H1 (cell line): ENCODE measurements at regions not wholly inside any gene's neighbourhood (a gene's known extent, or its start where the extent isn't known, plus 50 kb on each side); places are given as distances from the start of the nearest gene placed in this dataset.

ENCODE experiments used
- CTCF ChIA-PET: fragments of 300-600 bp; sonication (Branson Sonifier 250); formaldehyde crosslinking; loops from one replicate; lab custom pipeline; 2021; ENCODE audit not compliant: partially characterized antibody; lab: Charles Lee
- POLR2A ChIA-PET: fragments of 300-600 bp; sonication (Branson Sonifier 250); formaldehyde crosslinking; loops from one replicate; lab custom pipeline; 2021; ENCODE audit warnings: inconsistent platforms; ENCODE audit not compliant: partially characterized antibody; lab: Charles Lee
- DNase-seq, 2 experiments: peaks; one replicate each; pipeline versions ENCODE4 v3.0.0 to v3.0.0-alpha.2; 2010 to 2022; ENCODE audit warnings: low spot score in 2 of 2, low read depth in 1 of 2, mixed read lengths in 1 of 2
- FAIRE-seq: peaks from 2 replicates; lab custom pipeline; 2011; peaks lifted over from hg19 to GRCh38; lab: Jason Lieb, UNC
- H2AFZ ChIP-seq: 2 replicates; pipeline ENCODE4 v1.8.1; 2012; ENCODE audit warnings: low read length, inconsistent platforms
- H2AK5ac ChIP-seq: 2 replicates; pipeline ENCODE4 v1.6.1; 2013; ENCODE audit warnings: low read depth, low read length
- H2BK120ac ChIP-seq: replicated peaks from 2 replicates; pipeline ENCODE3; 2013; ENCODE audit warnings: low read depth, low read length, inconsistent platforms
- H2BK12ac ChIP-seq: 2 replicates; pipeline ENCODE4 v1.6.1; 2013; ENCODE audit warnings: low read depth, low read length
- H2BK15ac ChIP-seq: 2 replicates; pipeline ENCODE4 v1.6.1; 2013; ENCODE audit warnings: low read length
- H2BK20ac ChIP-seq: 2 replicates; pipeline ENCODE4 v1.6.1; 2013; ENCODE audit warnings: low read length
- H2BK5ac ChIP-seq: 2 replicates; pipeline ENCODE4 v1.6.1; 2013; ENCODE audit warnings: low read depth, low read length
- H3K14ac ChIP-seq: 2 replicates; pipeline ENCODE4 v1.6.1; 2013; ENCODE audit warnings: inconsistent platforms; ENCODE audit not compliant: insufficient read length
- H3K18ac ChIP-seq: 2 replicates; pipeline ENCODE4 v1.6.1; 2013; ENCODE audit warnings: low read length; ENCODE audit errors: extremely low read depth
- H3K23ac ChIP-seq: 2 replicates; pipeline ENCODE4 v1.6.1; 2013; ENCODE audit warnings: inconsistent platforms; ENCODE audit not compliant: insufficient read length
- H3K23me2 ChIP-seq: 2 replicates; pipeline ENCODE4 v1.6.1; 2013; ENCODE audit warnings: low read depth, low read length
- H3K27ac ChIP-seq: 2 replicates; pipeline ENCODE4 v1.6.1; 2011; ENCODE audit warnings: low read depth, low read length, inconsistent platforms
- H3K27me3 ChIP-seq, 4 experiments: replicated peaks in 1 of 4; 1 replicate in 1 of 4; 2 replicates in 3 of 4; pipeline versions ENCODE4 v1.6.1 to v1.8.1; 2011 to 2013; ENCODE audit warnings: low read length in 3 of 4, mild to moderate bottlenecking in 3 of 4, inconsistent platforms in 2 of 4, mixed read lengths in 2 of 4, moderate library complexity in 1 of 4; ENCODE audit not compliant: control insufficient read depth in 3 of 4, insufficient read depth in 3 of 4; ENCODE audit errors: extremely low read depth in 1 of 4
- H3K36me3 ChIP-seq, 4 experiments: 2 replicates each; pipeline versions ENCODE4 v1.6.1 to v1.8.1; 2011 to 2013; ENCODE audit warnings: mild to moderate bottlenecking in 4 of 4, low read length in 3 of 4, moderate library complexity in 2 of 4, control low read depth in 1 of 4, inconsistent platforms in 1 of 4; ENCODE audit not compliant: insufficient read depth in 4 of 4, control insufficient read depth in 2 of 4
- H3K4ac ChIP-seq: replicated peaks from 2 replicates; pipeline ENCODE3; 2013; ENCODE audit warnings: low read length, low read depth, mixed read lengths, inconsistent platforms; ENCODE audit not compliant: insufficient read length
- H3K4me1 ChIP-seq, 4 experiments: replicated peaks in 1 of 4; 1 replicate in 1 of 4; 2 replicates in 3 of 4; pipeline versions ENCODE4 v1.6.1 to v1.8.1; 2011 to 2013; ENCODE audit warnings: low read length in 3 of 4, inconsistent platforms in 2 of 4, mixed read lengths in 1 of 4; ENCODE audit not compliant: insufficient read depth in 4 of 4, control insufficient read depth in 3 of 4
- H3K4me2 ChIP-seq, 2 experiments: 2 replicates each; pipeline versions ENCODE4 v1.6.1 to v1.8.1; 2011 to 2013; ENCODE audit warnings: low read depth in 2 of 2, low read length in 2 of 2, control low read depth in 1 of 2, inconsistent platforms in 1 of 2, mild to moderate bottlenecking in 1 of 2; ENCODE audit not compliant: insufficient read depth in 1 of 2
- H3K4me3 ChIP-seq, 4 experiments: fragments of 200-600, 300-600 bp in 1 of 4; sonication (generic), shearing (Covaris generic), sonication (Bioruptor Twin) in 1 of 4; 2 replicates each; pipeline versions ENCODE4 v1.5.1 to v1.8.1; 2011 to 2016; ENCODE audit warnings: low read length in 4 of 4, low read depth in 3 of 4, control low read depth in 2 of 4, inconsistent platforms in 2 of 4, mild to moderate bottlenecking in 2 of 4, mixed read lengths in 1 of 4, moderate library complexity in 1 of 4; ENCODE audit not compliant: insufficient read depth in 2 of 4; ENCODE audit errors: extremely low read depth in 1 of 4
- H3K56ac ChIP-seq: replicated peaks from 2 replicates; pipeline ENCODE3; 2013; ENCODE audit warnings: low read depth, mild to moderate bottlenecking, mixed read lengths, low read length, inconsistent platforms; ENCODE audit not compliant: insufficient read length
- H3K79me1 ChIP-seq: 2 replicates; pipeline ENCODE4 v1.6.1; 2013; ENCODE audit warnings: low read depth, low read length, control low read depth
- H3K79me2 ChIP-seq, 2 experiments: 2 replicates each; pipeline versions ENCODE4 v1.6.1 to v1.8.1; 2012 to 2013; ENCODE audit warnings: low read length in 2 of 2, mild to moderate bottlenecking in 2 of 2, inconsistent platforms in 1 of 2; ENCODE audit not compliant: insufficient read depth in 2 of 2, control insufficient read depth in 1 of 2
- H3K9ac ChIP-seq, 4 experiments: replicated peaks in 1 of 4; 1 replicate in 1 of 4; 2 replicates in 3 of 4; pipeline versions ENCODE4 v1.6.1 to v1.8.1; 2011 to 2013; ENCODE audit warnings: low read depth in 3 of 4, low read length in 3 of 4, control low read depth in 2 of 4, mild to moderate bottlenecking in 2 of 4, moderate library complexity in 2 of 4, inconsistent platforms in 1 of 4; ENCODE audit errors: extremely low read depth in 1 of 4
- H3K9me3 ChIP-seq, 2 experiments: 2 replicates each; pipeline versions ENCODE4 v1.6.1 to v1.8.1; 2012 to 2013; ENCODE audit warnings: mild to moderate bottlenecking in 2 of 2, moderate library complexity in 2 of 2, control low read depth in 1 of 2, inconsistent platforms in 1 of 2, low read depth in 1 of 2, low read length in 1 of 2, mixed read lengths in 1 of 2; ENCODE audit not compliant: insufficient read depth in 2 of 2
- H4K20me1 ChIP-seq, 2 experiments: replicated peaks in 1 of 2; 2 replicates each; pipeline versions ENCODE3 to v1.8.1; 2011 to 2013; ENCODE audit warnings: inconsistent platforms in 2 of 2, low read length in 2 of 2, mild to moderate bottlenecking in 1 of 2; ENCODE audit not compliant: insufficient read depth in 2 of 2, control insufficient read depth in 1 of 2
- H4K5ac ChIP-seq: 2 replicates; pipeline ENCODE4 v1.6.1; 2013; ENCODE audit warnings: low read length, low read depth, mixed read lengths, inconsistent platforms; ENCODE audit not compliant: insufficient read length
- H4K8ac ChIP-seq: 2 replicates; pipeline ENCODE4 v1.8.0; 2013; ENCODE audit warnings: mild to moderate bottlenecking, moderate library complexity, low read length, inconsistent platforms; ENCODE audit not compliant: insufficient read depth; ENCODE audit errors: extremely low read depth
- H4K91ac ChIP-seq: replicated peaks from 2 replicates; pipeline ENCODE3; 2013; ENCODE audit warnings: low read length, mixed read lengths, inconsistent platforms; ENCODE audit not compliant: insufficient read length
- BACH1 ChIP-seq: IDR thresholded peaks from 2 replicates; pipeline ENCODE4 v1.6.1; 2012; ENCODE audit warnings: low read length, improper control_type of control experiment
- E2F6 ChIP-seq: IDR thresholded peaks from 2 replicates; pipeline ENCODE4 v1.6.1; 2012; ENCODE audit warnings: inconsistent platforms
- JUND ChIP-seq: IDR thresholded peaks from 2 replicates; pipeline ENCODE4 v1.6.1; 2011; ENCODE audit warnings: mild to moderate bottlenecking, improper control_type of control experiment, low read length
- KDM1A ChIP-seq: fragments of 200-600, 300-600 bp; sonication (generic); IDR thresholded peaks from 2 replicates; pipeline ENCODE4 v1.7.1; 2016; ENCODE audit warnings: mild to moderate bottlenecking, low read length, borderline replicate concordance
- NANOG ChIP-seq: IDR thresholded peaks from 2 replicates; pipeline ENCODE4 v1.6.1; 2011; ENCODE audit warnings: low read length, low read depth, mild to moderate bottlenecking, inconsistent platforms; ENCODE audit not compliant: insufficient read depth, poor library complexity, severe bottlenecking
- POLR2AphosphoS5 ChIP-seq: IDR thresholded peaks from 2 replicates; pipeline ENCODE4 v1.6.1; 2011; ENCODE audit warnings: low read depth, low read length
- RBBP5 ChIP-seq: IDR thresholded peaks from 2 replicates; pipeline ENCODE4 v1.7.1; 2012; ENCODE audit warnings: low read depth, mild to moderate bottlenecking, inconsistent platforms, low read length, moderate library complexity, borderline replicate concordance
- SAP30 ChIP-seq: fragments of 300-600 bp; sonication (generic); IDR thresholded peaks from 2 replicates; pipeline ENCODE4 v1.7.1; 2012; ENCODE audit warnings: low read length, moderate library complexity, mild to moderate bottlenecking, inconsistent platforms; ENCODE audit not compliant: insufficient read depth, insufficient replicate concordance
- TCF12 ChIP-seq: IDR thresholded peaks from 2 replicates; pipeline ENCODE4 v1.6.1; 2011; ENCODE audit warnings: low read depth, mild to moderate bottlenecking, low read length
- USF2 ChIP-seq: IDR thresholded peaks from 2 replicates; pipeline ENCODE4 v1.6.1; 2011; ENCODE audit warnings: low read length, improper control_type of control experiment
- WGBS, 2 experiments: shearing (Covaris generic) in 1 of 2; methylation state at CpG; one replicate each; pipeline versions ENCODE4 v1.1.6 to v1.1.7; 2013 to 2015; ENCODE audit warnings: low lambda C conversion rate in 2 of 2, mixed read lengths in 2 of 2, inconsistent platforms in 1 of 2, low coverage in 1 of 2, missing lambda C conversion rate in 1 of 2; ENCODE audit not compliant: insufficient replicate concordance in 2 of 2, insufficient coverage in 1 of 2, insufficient read length in 1 of 2; ENCODE audit errors: extremely low coverage in 1 of 2, missing lambda C conversion rate in 1 of 2; 5-methylcytosine and 5-hydroxymethylcytosine counted together

DNA sequence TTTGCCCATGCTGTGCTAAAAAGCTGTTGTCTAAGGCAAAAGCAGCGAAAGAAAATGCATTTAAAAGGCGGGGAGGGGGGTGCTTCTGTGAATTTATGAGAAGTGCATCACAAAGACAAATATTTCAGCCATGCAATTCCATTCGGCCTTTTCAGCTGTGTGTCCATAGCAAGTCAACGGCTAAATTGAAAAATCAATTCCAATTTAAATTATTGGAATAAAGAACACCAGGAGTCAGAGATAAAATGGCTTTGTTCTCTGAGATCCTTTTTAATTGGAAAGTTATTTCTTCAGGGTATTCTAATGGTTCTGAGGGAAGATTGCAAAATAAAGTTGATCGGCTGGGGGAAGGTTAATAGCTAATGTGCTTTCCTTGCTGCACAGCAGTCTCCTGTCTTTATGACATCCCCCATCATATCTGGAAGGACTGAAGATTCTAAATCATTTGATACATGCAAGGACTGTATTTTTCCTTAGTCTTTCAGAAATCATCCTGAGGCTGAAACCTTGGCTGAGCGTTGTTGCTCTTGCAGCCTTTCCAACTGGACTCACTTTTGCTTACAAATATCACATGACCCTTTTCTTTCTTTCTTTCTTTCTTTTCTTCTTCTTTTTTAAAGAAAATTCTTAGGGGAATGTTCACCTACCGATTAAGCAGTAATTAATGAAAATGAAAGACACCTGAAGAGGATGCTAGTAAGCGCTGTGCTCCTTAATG, 647.1 kb downstream of the DACH1 start:
- Histone ChIP-seq H2AFZ (no peak overlapping the region; the same call in 1 of the 2 replicates), H3K23me2 (no peaks in the 10 kb centered on the region), H2AK5ac (no peak overlapping the region), H3K4me3 (no peak overlapping the region), H3K4me1 (peaks cover 0 to 4% (median 3%) of the 10 kb centered on the region in 4 experiments; a peak in 2 of 7 replicates), H3K23ac (no peak overlapping the region), H3K9ac (no peak overlapping the region), H3K36me3 (no peaks in the 10 kb centered on the region), H3K56ac (no peak overlapping the region), H3K79me2 (no peaks in the 10 kb centered on the region), H2BK15ac (no peak overlapping the region), H3K9me3 (no peaks in the 10 kb centered on the region), H2BK5ac (no peak overlapping the region), H2BK120ac (no peak overlapping the region), H3K27ac (no peak overlapping the region), H3K27me3 (peaks cover 0 to 1% (median 0%) of the 10 kb centered on the region in 4 experiments; a peak in 1 of 7 replicates), H4K20me1 (no peaks in the 10 kb centered on the region), H3K18ac (no peak overlapping the region), H3K14ac (no peak overlapping the region), H2BK12ac (no peak overlapping the region), H3K79me1 (no peaks in the 10 kb centered on the region), H2BK20ac (no peak overlapping the region), H4K8ac (no peak overlapping the region), H3K4ac (no peak overlapping the region), H4K91ac (no peak overlapping the region), H3K4me2 (peak overlapping the region; percentile 29 to 43; a peak in 1 of 4 replicates), H4K5ac (no peak overlapping the region)
- WGBS, 2 experiments = 63% methylated on average over 8 of the region's 8 CpGs; no CpG with 5 or more reads in 1 of the 2 experiments
- DNase-seq (no peak), FAIRE-seq (no peak)
- ChIA-PET POLR2A (no interaction called here), CTCF (interaction anchor here (1.2 to 1.5 kb wide), 4 partner anchors 34 to 461 kb away, joined by 3 to 5 read pairs (median 4); no protein-coding TSS in a partner anchor)
- no peak for TF ChIP-seq SAP30
- no peak for TF ChIP-seq USF2
- no peak for TF ChIP-seq KDM1A
- no peak for TF ChIP-seq RBBP5
- TF ChIP-seq NANOG = no peak
- no peak for TF ChIP-seq POLR2AphosphoS5
- no peak for TF ChIP-seq TCF12
- no peak for TF ChIP-seq BACH1
- no peak for TF ChIP-seq JUND
- TF ChIP-seq E2F6 = no peak
